Mesendoderm (in vitro differentiated cells): ENCODE measurements at regions not wholly inside any gene's neighbourhood (a gene's known extent, or its start where the extent isn't known, plus 50 kb on each side); places are given as distances from the start of the nearest gene placed in this dataset.
"Not testable (repeated sequence)": the region's sequence is repeated elsewhere in the genome, so short reads cannot be mapped to it uniquely, and the experiment has no call there.

Experiments
- DNase-seq: peaks from one replicate; pipeline ENCODE4 v3.0.0; 2013
- H2AK5ac ChIP-seq: 2 replicates; pipeline ENCODE4 v1.6.1; 2013; ENCODE audit warnings: low read length, inconsistent platforms
- H2BK120ac ChIP-seq: 2 replicates; pipeline ENCODE4 v1.6.1; 2013; ENCODE audit warnings: low read depth, mild to moderate bottlenecking, low read length, moderate library complexity, mixed read lengths
- H2BK15ac ChIP-seq: replicated peaks from 2 replicates; pipeline ENCODE4 v1.6.1; 2013; ENCODE audit warnings: low read depth, mild to moderate bottlenecking, moderate library complexity
- H2BK5ac ChIP-seq: 2 replicates; pipeline ENCODE4 v1.6.1; 2013; ENCODE audit warnings: low read length, inconsistent platforms
- H3K18ac ChIP-seq: 2 replicates; pipeline ENCODE4 v1.6.1; 2013; ENCODE audit warnings: mild to moderate bottlenecking, low read length, mixed read lengths
- H3K23ac ChIP-seq: one replicate; pipeline ENCODE4 v1.6.1; 2013; ENCODE audit warnings: low read length
- H3K27ac ChIP-seq: 2 replicates; pipeline ENCODE4 v1.5.1; 2013; ENCODE audit warnings: low read depth, mild to moderate bottlenecking, inconsistent platforms, low read length, moderate library complexity
- H3K27me3 ChIP-seq: 2 replicates; pipeline ENCODE4 v1.6.1; 2013; ENCODE audit warnings: low read length, control low read depth, mild to moderate bottlenecking, inconsistent platforms; ENCODE audit not compliant: insufficient read depth, poor library complexity
- H3K36me3 ChIP-seq: 2 replicates; pipeline ENCODE4 v1.6.1; 2013; ENCODE audit warnings: low read length, inconsistent platforms; ENCODE audit not compliant: control insufficient read depth, insufficient read depth
- H3K4ac ChIP-seq: one replicate; pipeline ENCODE4 v1.6.1; 2013; ENCODE audit warnings: low read depth, mild to moderate bottlenecking, low read length, moderate library complexity
- H3K4me1 ChIP-seq: 2 replicates; pipeline ENCODE4 v1.6.1; 2013; ENCODE audit warnings: low read depth, low read length, inconsistent platforms; ENCODE audit not compliant: control insufficient read depth
- H3K4me2 ChIP-seq: 2 replicates; pipeline ENCODE4 v1.6.1; 2013; ENCODE audit warnings: low read length
- H3K4me3 ChIP-seq: 2 replicates; pipeline ENCODE4 v1.5.1; 2013; ENCODE audit warnings: mild to moderate bottlenecking, low read length
- H3K56ac ChIP-seq: one replicate; pipeline ENCODE4 v1.6.1; 2013; ENCODE audit warnings: low read length
- H3K79me1 ChIP-seq: 2 replicates; pipeline ENCODE4 v1.6.1; 2013; ENCODE audit warnings: low read length, inconsistent platforms
- H3K79me2 ChIP-seq: 2 replicates; pipeline ENCODE4 v1.6.1; 2013; ENCODE audit warnings: mild to moderate bottlenecking, low read length; ENCODE audit not compliant: control insufficient read depth, insufficient read depth
- H3K9ac ChIP-seq: 2 replicates; pipeline ENCODE4 v1.6.1; 2013; ENCODE audit warnings: low read length, inconsistent platforms
- H4K5ac ChIP-seq: one replicate; pipeline ENCODE4 v1.6.1; 2013; ENCODE audit warnings: low read length
- H4K8ac ChIP-seq: one replicate; pipeline ENCODE4 v1.6.1; 2013; ENCODE audit warnings: low read depth, mild to moderate bottlenecking, control low read depth, low read length, moderate library complexity
- WGBS: extraction: QIAGEN DNeasy Blood & Tissue Kit; methylation state at CpG from one replicate; pipeline ENCODE4 v1.1.7; 2013; ENCODE audit warnings: low lambda C conversion rate, missing lambda C conversion rate; ENCODE audit not compliant: insufficient coverage; ENCODE audit errors: extremely low coverage; 5-methylcytosine and 5-hydroxymethylcytosine counted together

DNA sequence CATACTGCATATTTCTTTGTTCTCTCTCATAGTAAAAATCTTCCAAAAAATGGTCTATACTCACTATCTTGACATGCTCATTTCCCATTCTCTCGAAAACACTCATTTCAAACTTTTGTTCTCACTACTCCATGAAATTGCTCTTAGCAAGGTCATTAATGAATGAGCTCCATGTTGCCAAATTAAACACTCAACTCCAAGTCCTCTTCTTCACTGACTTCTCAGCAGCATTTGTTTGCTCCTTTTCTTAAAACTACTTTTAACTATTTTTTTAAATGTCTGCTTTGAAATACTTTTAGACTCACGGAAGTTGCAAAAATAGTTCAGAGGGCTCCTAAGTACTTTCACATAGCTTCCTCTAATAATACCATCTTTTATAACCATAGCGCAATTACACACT is 274.0 kb upstream of the PREP start:
- WGBS, result 100% methylated on average over 1 of the region's 3 CpGs
- H3K36me3 ChIP-seq, result no peaks in the 10 kb centered on the region
- H3K27ac ChIP-seq, result no peak overlapping the region

DNA sequence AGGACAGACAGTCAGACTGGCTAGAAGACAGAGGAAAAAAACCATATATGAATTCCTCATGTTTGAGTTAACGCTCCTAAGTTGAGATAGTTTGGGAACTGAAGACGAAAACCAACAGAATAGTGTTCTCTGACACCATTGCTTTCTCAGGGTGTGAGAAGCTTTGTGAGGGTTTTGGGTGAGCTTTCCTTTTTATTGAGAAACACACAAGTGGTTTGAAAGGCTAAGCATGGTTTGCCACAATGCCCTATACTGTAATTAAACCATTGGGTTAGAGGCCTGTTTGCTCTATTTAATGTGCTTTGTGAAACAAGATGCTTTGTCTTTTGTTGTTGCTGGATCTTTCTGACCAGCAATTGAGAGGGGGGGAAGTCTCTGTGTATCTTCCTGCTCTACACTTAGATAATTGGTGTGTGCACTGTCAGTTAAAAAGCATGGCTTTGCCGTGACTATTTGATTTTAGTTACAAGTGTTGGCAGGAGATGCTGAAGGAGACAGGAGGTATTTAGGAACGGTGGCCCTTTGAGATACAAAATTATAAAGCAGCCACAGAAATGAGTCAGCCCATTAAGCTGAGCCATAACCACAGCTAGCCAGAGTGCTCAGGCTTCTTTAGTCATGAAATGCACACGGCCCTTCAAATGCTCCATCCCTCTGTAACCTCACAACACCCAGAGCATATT is 273.0 kb upstream of the PREP start:
- H3K23ac ChIP-seq, result no peak overlapping the region
- no peak overlapping the region for H2BK5ac ChIP-seq
- H4K8ac ChIP-seq, result peak overlapping the region; percentile 5
- no CpG with 5 or more reads among the region's 5 CpGs for WGBS
- no peak overlapping the region for H2AK5ac ChIP-seq
- H3K56ac ChIP-seq, result peak overlapping the region; percentile 31
- H3K18ac ChIP-seq, result no peak overlapping the region
- H4K5ac ChIP-seq, result peak overlapping the region; percentile 12
- H2BK15ac ChIP-seq, result no peak overlapping the region
- no peaks in the 10 kb centered on the region for H3K4me1 ChIP-seq
- no peak overlapping the region for H2BK120ac ChIP-seq
- no peak overlapping the region for H3K4ac ChIP-seq
- no peaks in the 10 kb centered on the region for H3K27me3 ChIP-seq
- H3K9ac ChIP-seq, result no peak overlapping the region
- no peak overlapping the region for H3K27ac ChIP-seq
- no peak for DNase-seq
- no peak overlapping the region for H3K4me3 ChIP-seq
- no peak overlapping the region for H3K4me2 ChIP-seq
- H3K36me3 ChIP-seq, result no peaks in the 10 kb centered on the region
- no peaks in the 10 kb centered on the region for H3K79me2 ChIP-seq
- no peaks in the 10 kb centered on the region for H3K79me1 ChIP-seq

More for the DNA sequence above, 274.0 kb upstream of the PREP start:
- Histone ChIP-seq H3K79me1 (no peaks in the 10 kb centered on the region), H3K79me2 (no peaks in the 10 kb centered on the region), H4K5ac (no peak overlapping the region), H3K4me2 (no peak overlapping the region), H3K27me3 (no peaks in the 10 kb centered on the region), H2BK15ac (no peak overlapping the region), H4K8ac (no peak overlapping the region), H2BK120ac (no peak overlapping the region), H3K23ac (no peak overlapping the region), H3K18ac (no peak overlapping the region), H3K9ac (no peak overlapping the region), H3K4ac (no peak overlapping the region), H2AK5ac (no peak overlapping the region), H3K4me3 (no peak overlapping the region), H2BK5ac (no peak overlapping the region), H3K4me1 (no peaks in the 10 kb centered on the region), H3K56ac (no peak overlapping the region)
- DNase-seq, result no peak

DNA sequence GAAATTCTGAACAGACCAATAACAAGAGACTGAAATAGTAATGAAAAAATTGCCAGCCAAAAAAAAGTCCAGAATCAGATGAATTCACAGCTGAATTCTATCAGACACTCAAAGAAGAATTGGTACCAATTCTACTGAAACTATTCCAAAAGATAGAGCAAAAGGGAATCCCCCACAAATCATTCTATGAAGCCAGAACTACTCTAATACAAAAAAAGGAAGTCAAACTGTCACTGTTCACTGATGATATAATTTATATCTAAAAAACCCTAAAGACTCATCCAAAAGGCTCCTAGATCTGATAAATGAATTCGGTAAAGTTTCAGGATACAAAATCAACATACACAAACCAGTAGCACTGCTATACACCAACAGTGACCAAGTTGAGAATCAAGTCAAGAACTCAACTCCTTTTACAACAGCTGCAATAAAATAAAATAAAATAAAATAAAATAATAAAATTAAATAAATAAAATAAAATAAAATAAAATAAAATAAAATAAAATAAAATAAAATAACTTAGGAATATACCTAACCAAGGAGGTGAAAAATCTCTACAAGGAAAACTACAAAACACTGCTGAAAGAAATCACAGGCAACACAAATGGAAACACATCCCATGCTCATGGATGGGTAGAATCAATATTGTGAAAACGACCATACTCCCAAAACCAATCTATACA is 270.1 kb upstream of the PREP start:
- H2AK5ac ChIP-seq, H3K4ac ChIP-seq, H2BK15ac ChIP-seq, H3K9ac ChIP-seq, H3K36me3 ChIP-seq, H3K4me2 ChIP-seq, H3K23ac ChIP-seq, H3K27me3 ChIP-seq, H3K18ac ChIP-seq, H2BK5ac ChIP-seq, H3K4me1 ChIP-seq, H4K8ac ChIP-seq, H3K79me1 ChIP-seq, H4K5ac ChIP-seq, H2BK120ac ChIP-seq, H3K56ac ChIP-seq, H3K27ac ChIP-seq, H3K4me3 ChIP-seq, DNase-seq, H3K79me2 ChIP-seq: not testable (repeated sequence)
- no CpG with 5 or more reads among the region's 2 CpGs for WGBS

DNA sequence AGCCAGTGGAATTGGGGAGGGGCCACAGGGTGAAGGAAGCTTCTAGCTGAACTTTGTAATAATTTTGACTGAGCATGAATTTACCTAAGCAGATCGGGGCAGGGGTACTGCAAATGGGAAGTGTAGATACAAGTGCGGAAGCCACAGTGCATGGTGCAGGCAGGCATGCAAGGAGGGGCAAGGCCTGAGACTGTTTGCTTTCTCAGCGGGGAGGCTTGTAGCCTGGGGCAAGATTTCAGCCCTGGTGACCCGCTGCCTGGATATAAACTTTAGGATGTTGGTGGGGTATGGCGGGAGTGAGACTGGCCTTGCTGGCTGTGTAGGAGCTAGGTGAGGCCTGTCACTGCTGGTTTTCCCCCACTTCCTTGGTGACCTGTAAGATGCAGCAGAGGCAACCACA is 266.4 kb upstream of the PREP start:
- WGBS, result no CpG with 5 or more reads among the region's 5 CpGs
- Histone ChIP-seq H3K36me3 (no peaks in the 10 kb centered on the region), H2BK120ac (no peak overlapping the region), H3K4me1 (no peaks in the 10 kb centered on the region), H2BK5ac (no peak overlapping the region), H2AK5ac (no peak overlapping the region), H3K4ac (no peak overlapping the region), H3K27ac (no peak overlapping the region), H3K4me2 (no peak overlapping the region), H3K79me2 (no peaks in the 10 kb centered on the region), H3K56ac (no peak overlapping the region), H2BK15ac (no peak overlapping the region), H3K23ac (no peak overlapping the region), H4K5ac (no peak overlapping the region), H4K8ac (no peak overlapping the region), H3K79me1 (no peaks in the 10 kb centered on the region), H3K4me3 (no peak overlapping the region), H3K9ac (no peak overlapping the region), H3K27me3 (no peaks in the 10 kb centered on the region), H3K18ac (no peak overlapping the region)
- DNase-seq, result peak; percentile 33

DNA sequence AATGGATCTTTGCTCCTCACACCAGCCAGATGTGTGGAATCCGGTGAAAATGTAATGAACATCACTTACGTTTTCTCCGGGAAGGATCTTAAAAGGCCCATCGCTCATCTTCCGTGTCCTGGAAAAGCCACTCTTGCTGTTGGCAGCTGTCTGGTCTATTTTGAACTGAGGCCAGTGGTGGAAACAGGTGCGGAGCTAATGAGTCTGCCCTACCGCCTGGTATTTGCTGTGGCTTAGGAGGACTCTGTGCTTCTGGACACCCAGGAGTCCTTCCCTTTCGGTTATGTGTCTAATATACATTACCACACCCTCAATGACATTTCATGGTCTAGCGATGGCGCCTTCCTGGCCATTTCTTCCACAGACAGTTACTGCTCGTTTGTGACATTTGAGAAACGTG is 264.2 kb upstream of the PREP start:
- Histone ChIP-seq H3K4me2 (no peak overlapping the region), H3K36me3 (no peaks in the 10 kb centered on the region), H3K79me2 (no peaks in the 10 kb centered on the region), H3K27me3 (no peaks in the 10 kb centered on the region), H3K56ac (no peak overlapping the region), H2AK5ac (no peak overlapping the region), H3K27ac (no peak overlapping the region), H3K79me1 (no peaks in the 10 kb centered on the region), H3K23ac (no peak overlapping the region), H4K5ac (no peak overlapping the region), H2BK120ac (no peak overlapping the region), H2BK15ac (no peak overlapping the region), H2BK5ac (no peak overlapping the region), H3K18ac (no peak overlapping the region), H4K8ac (no peak overlapping the region), H3K9ac (no peak overlapping the region), H3K4me1 (no peaks in the 10 kb centered on the region), H3K4me3 (no peak overlapping the region), H3K4ac (no peak overlapping the region)
- no peak for DNase-seq
- WGBS, result no CpG with 5 or more reads among the region's 12 CpGs
